Globus pallidus (tissue), 1 donor: ENCODE measurements at regions not wholly inside any gene's neighbourhood (a gene's known extent, or its start where the extent isn't known, plus 50 kb on each side); places are given as distances from the start of the nearest gene placed in this dataset.
"Not testable (repeated sequence)": the region's sequence is repeated elsewhere in the genome, so short reads cannot be mapped to it uniquely, and the experiment has no call there.

Experiments used
- DNase-seq: peaks from one replicate; pipeline ENCODE4 v3.0.0-alpha.2; 2015; ENCODE audit warnings: low spot score

DNA sequence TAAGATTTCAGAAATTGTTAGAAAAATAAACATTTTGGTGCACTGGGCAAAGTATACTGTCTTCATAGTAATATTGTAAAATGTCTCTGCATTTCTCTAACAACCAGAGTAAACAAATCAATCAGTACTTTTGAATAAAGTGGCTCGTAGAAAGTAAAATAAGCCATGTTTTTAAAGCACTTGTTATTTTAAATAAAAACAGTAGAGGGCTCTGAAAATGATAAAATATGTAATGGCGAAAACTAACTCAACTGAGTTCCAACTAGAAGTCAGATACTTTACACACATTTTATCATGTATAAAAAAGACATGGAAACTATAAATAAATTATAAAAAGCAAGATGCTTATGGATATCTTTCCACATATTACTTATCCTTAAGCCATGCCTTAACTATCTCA is 1134.4 kb downstream of the PDHA2 start:
- no peak for DNase-seq

DNA sequence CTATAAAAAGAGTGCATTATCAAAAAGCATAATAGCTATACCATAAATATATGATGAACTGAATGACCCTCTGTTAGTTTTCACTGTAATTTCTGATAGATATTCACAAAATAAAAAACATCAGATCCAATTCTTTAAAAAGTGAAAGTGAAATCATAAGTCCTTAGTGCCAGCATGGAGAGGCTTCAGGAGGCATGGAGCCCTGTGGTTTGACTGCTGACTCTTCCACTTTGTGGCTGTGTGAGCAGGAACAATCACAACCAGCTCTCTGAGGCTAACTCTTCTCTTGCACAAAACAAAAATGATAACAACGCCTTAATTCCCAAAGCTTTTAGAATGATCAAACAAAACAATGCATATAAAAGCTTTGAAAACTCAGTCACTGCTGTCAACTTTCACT is 1143.9 kb downstream of the PDHA2 start:
- no peak for DNase-seq

- DNase-seq: no peak
Measured at GRCh38 chr4:96986816-96987215, 1146.9 kb downstream of the PDHA2 start.

- no peak for DNase-seq
Measured at GRCh38 chr4:96991083-96991482, 1151.2 kb downstream of the PDHA2 start.

DNA sequence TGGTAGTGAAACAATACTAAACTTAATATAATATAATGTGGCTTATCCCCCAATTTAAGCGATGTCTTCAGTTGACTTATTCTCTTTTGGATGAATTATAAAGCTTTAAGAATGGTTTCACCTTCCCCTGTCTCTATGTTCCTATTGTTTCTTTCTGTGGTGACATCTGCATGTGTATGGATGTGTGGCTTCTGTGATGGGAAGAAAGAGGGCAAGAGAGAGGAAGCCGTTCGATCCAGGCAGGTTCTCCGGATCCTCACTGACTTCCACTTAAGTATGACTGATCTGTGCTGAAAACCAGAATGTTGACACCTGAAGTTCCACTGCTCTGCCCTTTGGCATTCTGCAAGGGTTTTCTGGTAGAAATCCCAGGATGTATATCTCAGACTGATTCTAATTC is 1150.8 kb downstream of the STPG2 start:
- no peak for DNase-seq

DNA sequence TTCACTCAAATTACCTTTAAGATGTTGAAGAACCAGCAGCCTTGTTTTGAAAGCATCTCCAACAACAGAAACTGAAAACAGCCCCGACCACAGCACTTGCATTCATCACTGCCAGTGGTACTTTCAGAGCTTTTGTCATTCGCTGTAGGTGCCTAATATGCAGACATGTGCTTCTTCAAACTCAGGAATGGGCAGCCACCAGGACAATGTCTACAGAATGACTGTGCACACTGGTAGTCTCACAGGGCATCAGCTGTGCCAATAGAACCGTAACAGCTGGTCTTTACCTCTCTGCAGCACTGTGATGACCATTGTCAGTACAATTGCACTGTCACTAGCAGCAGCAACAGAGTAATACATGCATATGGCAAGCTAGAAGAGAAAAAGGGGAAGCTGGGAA is 1149.7 kb downstream of the STPG2 start:
- no peak for DNase-seq

DNA sequence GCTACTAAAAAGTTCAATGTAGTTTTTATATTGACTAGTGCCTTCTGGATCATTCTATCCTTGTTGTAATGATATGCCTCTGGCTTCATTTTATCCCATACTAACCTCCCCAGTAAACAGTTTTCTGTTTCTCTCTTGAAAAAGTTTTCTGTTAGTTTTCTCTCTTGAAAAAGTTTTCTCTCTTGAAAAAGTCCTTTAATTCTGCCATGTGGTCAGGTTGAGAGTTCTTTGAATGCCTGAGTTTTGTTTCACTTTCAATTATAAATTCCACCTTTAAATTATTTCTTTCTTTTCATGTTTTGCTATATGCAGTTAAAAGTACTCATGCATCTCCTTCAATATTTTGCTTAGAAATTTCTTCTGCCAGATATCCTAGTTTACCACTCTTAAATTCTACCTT is 1139.6 kb downstream of the STPG2 start:
- DNase-seq: no peak

DNA sequence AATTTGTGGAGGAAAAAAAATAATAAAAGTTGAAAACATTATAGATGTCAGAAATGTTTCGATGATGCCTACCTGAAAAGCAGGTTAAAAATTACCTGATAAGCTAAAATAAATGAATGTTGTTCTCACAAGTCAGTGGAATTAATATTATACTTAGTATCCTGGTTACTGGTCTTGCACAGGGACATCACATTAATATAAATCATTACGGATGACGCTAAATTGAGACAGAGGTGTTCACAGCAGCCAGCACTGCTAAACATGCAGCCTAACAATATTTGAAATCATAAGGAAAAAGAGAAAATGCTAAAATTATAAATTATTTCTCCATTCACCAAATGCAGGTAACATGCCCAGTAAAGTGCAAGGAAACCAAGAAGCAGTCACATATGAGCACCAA is 1130.0 kb downstream of the STPG2 start:
- no peak for DNase-seq

GRCh38 chr4:97013711-97014110 is 1129.6 kb downstream of the STPG2 start:
- no peak for DNase-seq

GRCh38 chr4:97015301-97015700 is 1128.0 kb downstream of the STPG2 start:
- no peak for DNase-seq

DNA sequence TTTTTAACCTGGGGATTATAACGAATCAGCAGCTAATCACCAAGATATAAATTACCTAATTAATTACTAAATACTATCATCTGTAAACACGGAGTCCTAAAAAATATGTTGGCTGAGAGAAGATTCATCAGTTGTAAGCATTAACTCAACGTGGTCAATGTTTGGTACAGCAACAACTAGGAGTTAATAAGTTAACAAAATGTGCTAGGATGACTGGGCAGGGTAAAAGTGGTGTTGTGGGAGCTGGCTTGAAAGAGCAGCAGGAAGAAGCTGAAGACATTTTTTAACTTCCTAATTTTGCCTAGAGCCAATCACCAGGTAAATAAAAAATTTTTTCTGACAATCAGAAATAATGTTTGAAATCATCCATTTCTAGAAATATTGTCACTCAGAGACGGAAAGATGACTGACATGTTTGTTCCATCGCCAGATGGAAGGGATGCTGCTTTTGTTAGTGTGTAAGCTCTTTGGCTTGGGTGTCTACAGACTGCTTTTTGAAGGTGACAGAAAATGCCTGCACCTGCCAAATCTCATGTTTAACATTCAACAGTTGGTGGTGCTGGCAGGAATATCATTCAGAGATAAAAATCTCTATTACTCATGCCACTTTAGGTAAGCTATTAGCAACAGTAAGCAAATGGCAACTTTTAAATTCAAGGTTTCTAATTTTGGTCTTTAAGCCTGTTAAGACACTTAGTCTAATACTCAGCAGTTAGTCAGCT is 1126.9 kb downstream of the STPG2 start:
- DNase-seq: no peak

GRCh38 chr4:97027728-97028410 is 1115.4 kb downstream of the STPG2 start:
- DNase-seq: no peak

GRCh38 chr4:97028785-97029184 is 1114.5 kb downstream of the STPG2 start:
- DNase-seq: no peak

GRCh38 chr4:97037411-97038145 is 1105.7 kb downstream of the STPG2 start:
- not testable (repeated sequence) for DNase-seq

DNA sequence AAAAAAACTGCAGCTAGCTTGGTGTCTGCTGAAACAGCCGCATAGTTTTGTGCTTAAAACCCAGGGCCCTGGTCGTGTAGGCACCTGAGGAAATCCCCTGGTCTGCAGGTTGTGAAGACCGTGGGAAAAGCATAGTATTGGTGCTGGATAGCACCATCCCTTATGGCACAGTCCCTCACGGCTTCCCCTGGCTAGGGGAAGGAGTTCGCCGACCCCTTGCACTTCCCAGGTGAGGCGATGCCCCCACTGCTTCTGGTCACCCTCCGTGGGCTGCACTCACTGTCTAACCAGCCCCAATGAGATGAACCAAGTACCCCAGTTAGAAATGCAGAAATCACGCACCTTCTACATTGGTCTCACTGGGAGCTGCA is 1105.1 kb downstream of the STPG2 start:
- no peak for DNase-seq

DNA sequence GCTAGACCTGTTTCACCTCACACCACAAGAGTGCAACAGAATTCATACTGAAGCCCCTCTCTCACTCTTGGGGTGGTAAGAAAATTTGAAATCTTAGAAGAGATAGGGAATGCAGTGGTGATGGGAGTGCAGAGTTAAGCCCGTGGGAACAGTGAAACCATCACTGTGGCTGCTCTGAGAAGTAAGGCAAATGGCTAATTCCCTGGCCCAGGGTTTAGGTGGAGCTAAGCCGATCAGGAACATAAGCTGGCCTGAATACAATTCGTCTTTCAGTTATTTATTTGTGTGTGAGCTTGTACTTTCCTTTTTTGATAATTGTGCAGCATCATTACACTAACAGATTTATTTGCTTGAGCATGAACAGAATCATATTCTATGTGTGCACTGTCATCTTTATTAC is 1070.6 kb downstream of the STPG2 start:
- no peak for DNase-seq

GRCh38 chr4:97073194-97073593 is 1070.1 kb downstream of the STPG2 start:
- no peak for DNase-seq

GRCh38 chr4:97074531-97074930 is 1068.7 kb downstream of the STPG2 start:
- DNase-seq: no peak

- no peak for DNase-seq
Measured at GRCh38 chr4:97081951-97082350, 1061.3 kb downstream of the STPG2 start.

- DNase-seq: not testable (repeated sequence)
Measured at GRCh38 chr4:97097036-97097435, 1046.2 kb downstream of the STPG2 start.

DNA sequence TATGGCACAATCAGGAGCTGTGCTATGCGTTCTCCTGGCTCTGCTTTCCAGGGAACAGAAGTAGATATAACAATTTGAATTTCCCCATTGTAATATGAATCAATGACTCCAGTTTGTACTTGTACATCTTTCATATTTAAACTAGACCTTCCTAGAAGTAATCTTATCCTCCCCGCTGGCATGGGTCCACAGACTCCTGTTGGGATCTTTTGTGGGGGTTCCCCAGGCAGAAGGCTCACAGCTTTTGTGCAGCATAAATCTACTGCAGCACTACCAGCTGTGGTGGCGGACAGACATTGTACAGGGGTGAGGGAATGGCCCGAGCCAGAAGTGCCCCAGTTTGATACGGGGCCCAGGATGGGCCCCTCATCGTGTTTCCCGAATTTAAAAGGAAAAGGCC is 1042.1 kb downstream of the STPG2 start:
- DNase-seq: not testable (repeated sequence)

- no peak for DNase-seq
Measured at GRCh38 chr4:97103252-97103651, 1040.0 kb downstream of the STPG2 start.

DNA sequence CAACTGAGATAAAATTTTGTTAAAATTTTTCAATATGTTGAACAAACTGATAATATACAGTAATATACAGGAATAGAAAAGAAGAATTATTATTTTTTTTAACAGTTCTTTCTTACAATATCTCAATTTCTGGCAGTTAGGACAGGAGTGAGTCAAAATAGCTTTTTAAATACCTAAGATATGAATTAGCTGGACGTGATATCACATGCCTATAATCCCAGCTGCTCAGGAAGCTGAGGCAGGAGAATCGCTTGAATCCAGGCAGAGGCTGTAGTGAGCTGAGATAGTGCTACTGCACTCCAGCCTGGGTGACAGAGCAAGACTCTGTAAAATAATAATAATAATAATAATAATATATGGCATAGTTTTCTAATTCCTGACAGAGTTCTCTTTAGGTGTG is 1039.3 kb downstream of the STPG2 start:
- no peak for DNase-seq
